HFFc6 (cell line): ENCODE measurements at regions not wholly inside any gene's neighbourhood (a gene's known extent, or its start where the extent isn't known, plus 50 kb on each side); places are given as distances from the start of the nearest gene placed in this dataset.

Experiments
- DNase-seq: peaks from one replicate; pipeline ENCODE4 v3.0.0-alpha.2; 2018
- H3K27ac Mint-ChIP-seq: 2 replicates; pipeline ENCODE4 v1.8.0; 2020; ENCODE audit warnings: mild to moderate bottlenecking, mixed read lengths
- H3K27me3 Mint-ChIP-seq: 2 replicates; pipeline ENCODE4 v1.8.0; 2021; ENCODE audit warnings: mild to moderate bottlenecking, moderate library complexity, mixed read lengths; ENCODE audit not compliant: insufficient read depth
- H3K36me3 Mint-ChIP-seq: 2 replicates; pipeline ENCODE4 v1.8.0; 2021; ENCODE audit warnings: low read depth, mixed read lengths
- H3K4me1 Mint-ChIP-seq: 2 replicates; pipeline ENCODE4 v1.8.0; 2020; ENCODE audit warnings: low read depth, mixed read lengths
- H3K4me3 Mint-ChIP-seq: 2 replicates; pipeline ENCODE4 v1.8.0; 2020; ENCODE audit warnings: mild to moderate bottlenecking, moderate library complexity, mixed read lengths
- H3K9me3 Mint-ChIP-seq: 2 replicates; pipeline ENCODE4 v1.8.0; 2020; ENCODE audit warnings: mild to moderate bottlenecking, mixed read lengths
- TF ChIP-seq, protein P1 (sequence below): fragments of 200-600 bp; sonication (generic); IDR thresholded peaks from 2 replicates; pipeline ENCODE4 v1.5.0; 2021; ENCODE audit warnings: antibody characterized with exemption, mild to moderate bottlenecking

DNA sequence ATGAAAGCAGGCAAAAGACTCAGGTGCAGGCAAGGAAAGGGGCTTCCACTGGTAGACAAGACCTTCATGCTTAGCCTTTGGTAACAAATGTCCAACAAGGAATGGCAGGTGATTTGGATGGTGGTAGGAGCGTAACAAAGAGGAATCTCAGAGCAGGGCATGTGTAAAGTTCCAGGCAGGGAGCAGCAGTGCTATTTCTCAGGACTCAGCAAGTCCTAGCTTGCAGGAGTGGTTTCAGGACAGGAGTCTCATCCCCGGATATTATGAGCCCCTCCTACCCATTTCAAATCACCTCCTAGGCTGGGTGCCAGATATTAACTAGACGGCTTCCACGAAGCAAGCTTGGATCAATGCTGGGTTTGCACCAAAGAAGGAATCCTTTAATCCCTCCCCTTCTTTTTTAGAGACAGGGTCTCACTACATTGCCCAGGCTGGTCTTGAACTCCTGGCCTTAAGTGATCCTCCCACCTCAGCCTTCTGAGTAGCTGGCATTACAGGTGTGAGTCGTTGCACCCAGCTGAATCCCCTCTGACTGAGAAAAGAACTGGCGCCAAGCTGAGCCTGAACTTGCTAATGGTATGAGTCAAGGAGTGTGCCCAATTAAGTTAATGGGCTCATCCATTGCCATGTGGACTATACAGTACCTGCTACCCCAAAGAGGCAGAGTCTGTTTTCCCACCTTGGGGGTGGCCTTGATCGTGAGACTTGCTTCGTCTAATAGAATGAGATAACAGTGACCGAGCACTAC, 190.3 kb downstream of the ARL4C start:
- TF ChIP-seq, protein P1, sequence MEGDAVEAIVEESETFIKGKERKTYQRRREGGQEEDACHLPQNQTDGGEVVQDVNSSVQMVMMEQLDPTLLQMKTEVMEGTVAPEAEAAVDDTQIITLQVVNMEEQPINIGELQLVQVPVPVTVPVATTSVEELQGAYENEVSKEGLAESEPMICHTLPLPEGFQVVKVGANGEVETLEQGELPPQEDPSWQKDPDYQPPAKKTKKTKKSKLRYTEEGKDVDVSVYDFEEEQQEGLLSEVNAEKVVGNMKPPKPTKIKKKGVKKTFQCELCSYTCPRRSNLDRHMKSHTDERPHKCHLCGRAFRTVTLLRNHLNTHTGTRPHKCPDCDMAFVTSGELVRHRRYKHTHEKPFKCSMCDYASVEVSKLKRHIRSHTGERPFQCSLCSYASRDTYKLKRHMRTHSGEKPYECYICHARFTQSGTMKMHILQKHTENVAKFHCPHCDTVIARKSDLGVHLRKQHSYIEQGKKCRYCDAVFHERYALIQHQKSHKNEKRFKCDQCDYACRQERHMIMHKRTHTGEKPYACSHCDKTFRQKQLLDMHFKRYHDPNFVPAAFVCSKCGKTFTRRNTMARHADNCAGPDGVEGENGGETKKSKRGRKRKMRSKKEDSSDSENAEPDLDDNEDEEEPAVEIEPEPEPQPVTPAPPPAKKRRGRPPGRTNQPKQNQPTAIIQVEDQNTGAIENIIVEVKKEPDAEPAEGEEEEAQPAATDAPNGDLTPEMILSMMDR, result no peak
- peaks cover 13% of the 10 kb centered on the region for H3K27me3 Mint-ChIP-seq
- no peak for DNase-seq
- no peak overlapping the region for H3K4me3 Mint-ChIP-seq
- peaks cover 45% of the 10 kb centered on the region for H3K4me1 Mint-ChIP-seq
- no peaks in the 10 kb centered on the region; the same call in 1 of the 2 replicates for H3K9me3 Mint-ChIP-seq
- H3K27ac Mint-ChIP-seq, result no peak overlapping the region
- H3K36me3 Mint-ChIP-seq, result peaks cover 10% of the 10 kb centered on the region

DNA sequence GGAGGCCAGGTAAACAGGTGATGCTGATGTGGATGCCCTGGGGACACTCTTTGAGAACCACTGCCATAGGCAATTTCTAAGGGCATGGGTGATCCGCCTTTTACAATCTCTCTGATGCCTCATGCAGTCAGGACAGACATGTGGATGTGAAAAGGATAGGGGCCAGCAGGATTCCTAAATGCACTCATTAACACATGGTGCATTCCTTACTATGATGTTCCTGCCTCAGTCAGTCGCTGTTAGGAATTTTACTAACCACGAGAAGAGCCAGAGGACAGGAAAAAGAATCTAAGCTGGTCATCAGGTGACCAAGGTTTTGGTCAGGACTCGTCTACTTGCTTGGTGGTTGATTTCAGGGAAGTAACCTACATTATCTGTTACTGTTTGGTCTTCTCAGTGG, 191.0 kb downstream of the ARL4C start:
- no peaks in the 10 kb centered on the region; the same call in 1 of the 2 replicates for H3K9me3 Mint-ChIP-seq
- no peak for DNase-seq
- peaks cover 46% of the 10 kb centered on the region for H3K4me1 Mint-ChIP-seq
- H3K27me3 Mint-ChIP-seq, result peaks cover 13% of the 10 kb centered on the region
- H3K27ac Mint-ChIP-seq, result no peak overlapping the region
- H3K4me3 Mint-ChIP-seq, result no peak overlapping the region
- TF ChIP-seq, protein P1, result no peak
- H3K36me3 Mint-ChIP-seq, result peaks cover 10% of the 10 kb centered on the region

GRCh38 chr2:234304950-234305349, 191.9 kb downstream of the ARL4C start:
- H3K27ac Mint-ChIP-seq, result no peak overlapping the region
- no peak for DNase-seq
- TF ChIP-seq, protein P1, result no peak
- peaks cover 10% of the 10 kb centered on the region for H3K36me3 Mint-ChIP-seq
- H3K4me1 Mint-ChIP-seq, result peaks cover 46% of the 10 kb centered on the region
- no peak overlapping the region for H3K4me3 Mint-ChIP-seq
- H3K9me3 Mint-ChIP-seq, result no peaks in the 10 kb centered on the region; the same call in 1 of the 2 replicates
- peaks cover 13% of the 10 kb centered on the region for H3K27me3 Mint-ChIP-seq

GRCh38 chr2:234302664-234302991, 194.3 kb downstream of the ARL4C start:
- peaks cover 33% of the 10 kb centered on the region for H3K4me1 Mint-ChIP-seq
- H3K4me3 Mint-ChIP-seq, result no peak overlapping the region
- no peak overlapping the region for H3K27ac Mint-ChIP-seq
- no peaks in the 10 kb centered on the region; the same call in 1 of the 2 replicates for H3K9me3 Mint-ChIP-seq
- TF ChIP-seq, protein P1, result no peak
- H3K36me3 Mint-ChIP-seq, result peaks cover 5% of the 10 kb centered on the region; the same call in 1 of the 2 replicates
- H3K27me3 Mint-ChIP-seq, result peaks cover 10% of the 10 kb centered on the region
- no peak for DNase-seq

GRCh38 chr2:234300932-234301823, 195.7 kb downstream of the ARL4C start:
- TF ChIP-seq, protein P1, result no peak
- peaks cover 31% of the 10 kb centered on the region for H3K4me1 Mint-ChIP-seq
- no peak overlapping the region for H3K4me3 Mint-ChIP-seq
- H3K36me3 Mint-ChIP-seq, result no peaks in the 10 kb centered on the region
- H3K27ac Mint-ChIP-seq, result no peak overlapping the region
- H3K9me3 Mint-ChIP-seq, result no peaks in the 10 kb centered on the region
- peaks cover 7% of the 10 kb centered on the region for H3K27me3 Mint-ChIP-seq
- no peak for DNase-seq
